HCT116 (cell line): ENCODE measurements at regions not wholly inside any gene's neighbourhood (a gene's known extent, or its start where the extent isn't known, plus 50 kb on each side); places are given as distances from the start of the nearest gene placed in this dataset.

Experiments
- ATAC-seq: fragments of 200-7000 bp; cut with Tn5 transposase; 2 replicates; pipeline ENCODE4 v1.9.1; 2020; ENCODE audit warnings: mild to moderate bottlenecking, moderate library complexity
- BruUV-seq: library from RNA; stranded (reverse); fragments of 400-500 nt; replicated peaks from 2 replicates; lab custom pipeline; 2021; lab: Mats Ljungman, UMichigan
- CTCF ChIA-PET: fragments of 300-600 bp; sonication (Branson Sonifier 250); formaldehyde crosslinking; loops from one replicate; lab custom pipeline; 2021; ENCODE audit warnings: antibody characterized with exemption; lab: Charles Lee
- POLR2A ChIA-PET: fragments of 300-600, 350-600 bp; sonication (Branson Sonifier 250); formaldehyde crosslinking; loops from one replicate; lab custom pipeline; 2021; ENCODE audit warnings: antibody characterized with exemption; lab: Charles Lee
- RAD21 ChIA-PET, 2 experiments: fragments of 300-600 bp; sonication (Branson Sonifier 250); formaldehyde crosslinking; loops; one replicate each; lab custom pipeline; 2023; ENCODE audit warnings: low total read pairs in 2 of 2; ENCODE audit not compliant: uncharacterized antibody in 2 of 2, unreplicated experiment in 2 of 2, low non-redundant PET in 1 of 2; lab: Charles Lee
- DNase-seq: peaks from one replicate; pipeline ENCODE4 v3.0.0-alpha.2; 2010; ENCODE audit warnings: low read depth, low spot score
- H2AFZ ChIP-seq: fragments of 200-600 bp; shearing (Covaris generic), sonication (generic); 2 replicates; pipeline ENCODE4 v1.6.1; 2017; ENCODE audit warnings: low read depth, mixed run types, mixed read lengths, antibody characterized with exemption, low read length; ENCODE audit not compliant: poor library complexity, severe bottlenecking
- H3K27ac ChIP-seq: 2 replicates; pipeline ENCODE4 v1.5.1; 2012; ENCODE audit warnings: low read depth, low read length
- H3K27me3 ChIP-seq: fragments of 200-600 bp; sonication (generic); 2 replicates; pipeline ENCODE4 v1.6.1; 2016; ENCODE audit warnings: mixed run types, low read length, mixed read lengths; ENCODE audit not compliant: insufficient read depth
- H3K36me3 ChIP-seq, 2 experiments: fragments of 200-500 bp in 1 of 2; fragments of 200-600 bp in 1 of 2; sonication (Bioruptor generic) in 1 of 2; sonication (generic) in 1 of 2; 2 replicates each; pipeline versions ENCODE4 v1.5.1 to v1.6.1; 2014 to 2016; ENCODE audit warnings: low read length in 2 of 2, inconsistent platforms in 1 of 2, mixed read lengths in 1 of 2, mixed run types in 1 of 2; ENCODE audit not compliant: insufficient read depth in 2 of 2, control insufficient read depth in 1 of 2
- H3K4me1 ChIP-seq, 2 experiments: fragments of 200-600 bp in 1 of 2; sonication (generic) in 1 of 2; 2 replicates each; pipeline versions ENCODE4 v1.5.1 to v1.6.1; 2012 to 2017; ENCODE audit warnings: low read length in 2 of 2, inconsistent platforms in 1 of 2, mild to moderate bottlenecking in 1 of 2, mixed read lengths in 1 of 2, mixed run types in 1 of 2, moderate library complexity in 1 of 2; ENCODE audit not compliant: insufficient read depth in 2 of 2, control insufficient read depth in 1 of 2
- H3K4me2 ChIP-seq: fragments of 200-600 bp; sonication (generic); 2 replicates; pipeline ENCODE4 v1.6.1; 2017; ENCODE audit warnings: mixed run types, low read length, mixed read lengths
- H3K4me3 ChIP-seq, 2 experiments: fragments of 200-600 bp in 1 of 2; sonication (generic) in 1 of 2; replicated peaks in 1 of 2; 2 replicates each; pipeline ENCODE4 v1.5.1; 2011 to 2016; ENCODE audit warnings: low read length in 2 of 2, control low read depth in 1 of 2, low read depth in 1 of 2, mild to moderate bottlenecking in 1 of 2, mixed read lengths in 1 of 2, mixed run types in 1 of 2
- H3K79me2 ChIP-seq: fragments of 200-600 bp; sonication (generic); 2 replicates; pipeline ENCODE4 v1.6.1; 2017; ENCODE audit warnings: mild to moderate bottlenecking, mixed run types, low read length, moderate library complexity, mixed read lengths; ENCODE audit not compliant: insufficient read depth
- H3K9ac ChIP-seq: fragments of 200-600 bp; sonication (generic); 2 replicates; pipeline ENCODE4 v1.6.1; 2016; ENCODE audit warnings: low read length, mixed read lengths
- H3K9me2 ChIP-seq: fragments of 200-600 bp; sonication (generic), shearing (Covaris generic); 2 replicates; pipeline ENCODE4 v1.6.1; 2017; ENCODE audit warnings: mixed run types, mild to moderate bottlenecking, moderate library complexity; ENCODE audit not compliant: insufficient read depth
- H3K9me3 ChIP-seq, 2 experiments: fragments of 200-500 bp in 1 of 2; fragments of 200-600 bp in 1 of 2; sonication (Bioruptor generic) in 1 of 2; sonication (generic) in 1 of 2; 2 replicates each; pipeline ENCODE4 v1.6.1; 2014 to 2017; ENCODE audit warnings: low read length in 2 of 2, mixed read lengths in 2 of 2, inconsistent platforms in 1 of 2, low read depth in 1 of 2, mild to moderate bottlenecking in 1 of 2, mixed run types in 1 of 2, moderate library complexity in 1 of 2; ENCODE audit not compliant: control insufficient read depth in 1 of 2, insufficient read depth in 1 of 2
- H4K20me1 ChIP-seq: fragments of 200-600 bp; sonication (generic), shearing (Covaris generic); 2 replicates; pipeline ENCODE4 v1.6.1; 2017; ENCODE audit warnings: mixed run types, mild to moderate bottlenecking, moderate library complexity; ENCODE audit not compliant: insufficient read depth
- CBX3 ChIP-seq: IDR thresholded peaks from 2 replicates; pipeline ENCODE4 v1.6.1; 2012; ENCODE audit warnings: low read depth
- CTCF ChIP-seq, 3 experiments: fragments of 200-600 bp in 1 of 3; sonication (generic) in 1 of 3; IDR thresholded peaks in 2 of 3; conservative IDR thresholded peaks in 1 of 3; 2 replicates each; pipeline ENCODE4 v1.5.1; 2012 to 2017; ENCODE audit warnings: low read depth in 2 of 3, low read length in 2 of 3, antibody characterized with exemption in 1 of 3, borderline replicate concordance in 1 of 3, control low read depth in 1 of 3, mild to moderate bottlenecking in 1 of 3, mixed read lengths in 1 of 3, mixed run types in 1 of 3, moderate library complexity in 1 of 3; ENCODE audit not compliant: insufficient read depth in 1 of 3
- EGR1 ChIP-seq: IDR thresholded peaks from 2 replicates; pipeline ENCODE4 v1.6.1; 2012; ENCODE audit warnings: low read depth
- EZH2 ChIP-seq: fragments of 200-600 bp; sonication (generic); IDR thresholded peaks from 2 replicates; pipeline ENCODE4 v1.6.1; 2017; ENCODE audit warnings: antibody characterized with exemption, mixed run types
- EZH2phosphoT487 ChIP-seq: fragments of 200-600 bp; IDR thresholded peaks from 2 replicates; pipeline ENCODE4 v1.6.1; 2018; ENCODE audit warnings: antibody characterized with exemption, borderline replicate concordance
- SP1 ChIP-seq: IDR thresholded peaks from 2 replicates; pipeline ENCODE4 v1.6.1; 2012; ENCODE audit warnings: low read depth
- SRF ChIP-seq: IDR thresholded peaks from 2 replicates; pipeline ENCODE4 v1.6.1; 2012; ENCODE audit warnings: low read depth
- YY1 ChIP-seq: IDR thresholded peaks from 2 replicates; pipeline ENCODE4 v1.6.1; 2011; ENCODE audit warnings: low read length, low read depth, moderate library complexity, mild to moderate bottlenecking; ENCODE audit not compliant: insufficient replicate concordance; ENCODE audit errors: extremely low read depth
- ZNF274 ChIP-seq: fragments of 200-500 bp; sonication (Bioruptor generic); IDR thresholded peaks from 2 replicates; pipeline ENCODE4 v1.6.1; 2014; ENCODE audit warnings: mild to moderate bottlenecking, low read depth, low read length, inconsistent platforms
- intact Hi-C: fragments of 100-400 bp; cut with micrococcal nuclease; formaldehyde crosslinking; loops from 2 replicates; pipeline ENCODE4 v1.10.0; 2022
- TF ChIP-seq, protein P1 (sequence below): IDR thresholded peaks from 2 replicates; pipeline ENCODE4 v1.6.1; 2011; ENCODE audit warnings: mild to moderate bottlenecking, low read length, moderate library complexity; ENCODE audit not compliant: insufficient replicate concordance; ENCODE audit errors: extremely low read depth

DNA sequence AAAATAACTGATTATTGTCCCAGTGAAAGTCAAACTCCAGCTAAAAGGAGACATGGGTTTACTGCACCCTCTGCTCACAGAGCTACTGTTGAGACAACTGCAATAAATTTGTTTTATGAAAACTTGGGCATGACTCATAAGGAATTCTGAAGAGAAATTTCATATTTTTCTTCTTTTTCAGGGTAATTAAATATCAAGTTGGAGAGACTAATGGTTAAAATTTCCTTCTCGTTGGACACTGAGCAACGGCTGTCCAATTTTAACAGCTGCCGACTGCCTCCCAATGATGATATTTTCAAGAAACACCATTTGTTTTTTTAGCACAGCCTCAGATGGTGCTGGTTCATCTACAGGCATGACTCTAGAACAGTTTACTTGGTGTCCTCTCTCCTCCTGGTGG is 259.2 kb upstream of the RGMB start:
- Histone ChIP-seq H3K9me2 (no peaks in the 10 kb centered on the region), H4K20me1 (no peaks in the 10 kb centered on the region), H3K9me3 (no peaks in the 10 kb centered on the region), H3K79me2 (no peaks in the 10 kb centered on the region), H3K27me3 (peaks cover 7% of the 10 kb centered on the region; the same call in 1 of the 2 replicates), H2AFZ (no peak overlapping the region), H3K4me1 (no peaks in the 10 kb centered on the region), H3K36me3 (no peaks in the 10 kb centered on the region), H3K4me3 (no peak overlapping the region), H3K4me2 (no peak overlapping the region), H3K27ac (no peak overlapping the region), H3K9ac (no peak overlapping the region)
- TF ChIP-seq CBX3 (no peak), EGR1 (no peak), SP1 (no peak), SRF (no peak), EZH2phosphoT487 (no peak), ZNF274 (no peak), YY1 (no peak), CTCF (IDR thresholded peaks at IDR 0.05 in 2 of 3, conservative IDR thresholded peaks at IDR 0.05 in 1 of 3; ENCODE audit: borderline replicate concordance in 1 of 3, insufficient read depth in 1 of 3, low read depth in 2 of 3, low read length in 2 of 3) (no peak), EZH2 (no peak)
- TF ChIP-seq, protein P1, sequence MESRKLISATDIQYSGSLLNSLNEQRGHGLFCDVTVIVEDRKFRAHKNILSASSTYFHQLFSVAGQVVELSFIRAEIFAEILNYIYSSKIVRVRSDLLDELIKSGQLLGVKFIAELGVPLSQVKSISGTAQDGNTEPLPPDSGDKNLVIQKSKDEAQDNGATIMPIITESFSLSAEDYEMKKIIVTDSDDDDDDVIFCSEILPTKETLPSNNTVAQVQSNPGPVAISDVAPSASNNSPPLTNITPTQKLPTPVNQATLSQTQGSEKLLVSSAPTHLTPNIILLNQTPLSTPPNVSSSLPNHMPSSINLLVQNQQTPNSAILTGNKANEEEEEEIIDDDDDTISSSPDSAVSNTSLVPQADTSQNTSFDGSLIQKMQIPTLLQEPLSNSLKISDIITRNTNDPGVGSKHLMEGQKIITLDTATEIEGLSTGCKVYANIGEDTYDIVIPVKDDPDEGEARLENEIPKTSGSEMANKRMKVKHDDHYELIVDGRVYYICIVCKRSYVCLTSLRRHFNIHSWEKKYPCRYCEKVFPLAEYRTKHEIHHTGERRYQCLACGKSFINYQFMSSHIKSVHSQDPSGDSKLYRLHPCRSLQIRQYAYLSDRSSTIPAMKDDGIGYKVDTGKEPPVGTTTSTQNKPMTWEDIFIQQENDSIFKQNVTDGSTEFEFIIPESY = no peak
- intact Hi-C loops = no loop called here
- ATAC-seq = no peak
- DNase-seq = no peak
- CTCF ChIA-PET = no interaction called here
- POLR2A ChIA-PET = no interaction called here
- RAD21 ChIA-PET = no interaction called here
- no TSS peak for BruUV-seq
